Neutrophil (primary cell): ENCODE measurements at regions not wholly inside any gene's neighbourhood (a gene's known extent, or its start where the extent isn't known, plus 50 kb on each side); places are given as distances from the start of the nearest gene placed in this dataset.

Experiments used
- H3K27ac ChIP-seq: fragments of 200-600 bp; sonication (generic); 2 replicates; pipeline ENCODE4 v1.5.1; 2016; ENCODE audit warnings: mild to moderate bottlenecking, moderate library complexity
- H3K27me3 ChIP-seq: fragments of 200-600 bp; sonication (generic); 2 replicates; pipeline ENCODE4 v1.6.0; 2016; ENCODE audit warnings: mild to moderate bottlenecking
- H3K36me3 ChIP-seq: fragments of 200-600 bp; sonication (generic); 2 replicates; pipeline ENCODE4 v1.5.1; 2017
- H3K4me1 ChIP-seq, 2 experiments: fragments of 200-600 bp in 1 of 2; sonication (generic) in 1 of 2; 1 replicate in 1 of 2; 2 replicates in 1 of 2; pipeline versions ENCODE4 v1.5.1 to v1.6.1; 2013 to 2016; ENCODE audit warnings: low read depth in 1 of 2, low read length in 1 of 2, mild to moderate bottlenecking in 1 of 2, moderate library complexity in 1 of 2; ENCODE audit not compliant: control insufficient read depth in 1 of 2, insufficient read depth in 1 of 2
- H3K4me3 ChIP-seq, 2 experiments: fragments of 200-600 bp in 1 of 2; sonication (generic) in 1 of 2; 1 replicate in 1 of 2; 2 replicates in 1 of 2; pipeline ENCODE4 v1.5.1; 2013 to 2016; ENCODE audit warnings: low read depth in 1 of 2, low read length in 1 of 2, mild to moderate bottlenecking in 1 of 2, moderate library complexity in 1 of 2
- H3K9me3 ChIP-seq: fragments of 200-600 bp; sonication (generic); 2 replicates; pipeline ENCODE4 v1.5.1; 2016
- TF ChIP-seq, protein P1 (sequence below): fragments of 200-600 bp; sonication (generic); IDR thresholded peaks from 2 replicates; pipeline ENCODE4 v1.5.1; 2016; ENCODE audit warnings: antibody characterized with exemption

DNA sequence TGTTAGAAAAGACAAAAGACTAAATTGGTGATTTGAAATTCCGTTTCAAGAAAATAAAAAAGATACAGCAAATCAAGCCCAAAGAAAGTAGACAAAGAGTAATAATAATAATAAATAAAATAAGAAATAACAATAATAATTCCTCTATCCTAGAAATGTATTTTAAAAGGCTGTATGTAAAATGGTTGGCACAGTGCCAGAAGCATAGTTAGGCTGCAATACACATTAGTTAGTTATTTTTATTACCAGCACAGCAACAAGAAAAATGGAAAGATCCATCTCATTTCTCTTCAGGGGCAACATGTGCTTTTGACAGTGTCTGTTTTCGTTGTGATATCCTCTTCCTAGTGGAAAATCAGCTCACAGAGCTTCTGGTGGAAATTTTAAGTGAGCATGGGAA lies 174.1 kb upstream of the TMTC1 start:
- H3K27ac ChIP-seq, result no peak overlapping the region
- H3K27me3 ChIP-seq, result no peaks in the 10 kb centered on the region
- TF ChIP-seq, protein P1, sequence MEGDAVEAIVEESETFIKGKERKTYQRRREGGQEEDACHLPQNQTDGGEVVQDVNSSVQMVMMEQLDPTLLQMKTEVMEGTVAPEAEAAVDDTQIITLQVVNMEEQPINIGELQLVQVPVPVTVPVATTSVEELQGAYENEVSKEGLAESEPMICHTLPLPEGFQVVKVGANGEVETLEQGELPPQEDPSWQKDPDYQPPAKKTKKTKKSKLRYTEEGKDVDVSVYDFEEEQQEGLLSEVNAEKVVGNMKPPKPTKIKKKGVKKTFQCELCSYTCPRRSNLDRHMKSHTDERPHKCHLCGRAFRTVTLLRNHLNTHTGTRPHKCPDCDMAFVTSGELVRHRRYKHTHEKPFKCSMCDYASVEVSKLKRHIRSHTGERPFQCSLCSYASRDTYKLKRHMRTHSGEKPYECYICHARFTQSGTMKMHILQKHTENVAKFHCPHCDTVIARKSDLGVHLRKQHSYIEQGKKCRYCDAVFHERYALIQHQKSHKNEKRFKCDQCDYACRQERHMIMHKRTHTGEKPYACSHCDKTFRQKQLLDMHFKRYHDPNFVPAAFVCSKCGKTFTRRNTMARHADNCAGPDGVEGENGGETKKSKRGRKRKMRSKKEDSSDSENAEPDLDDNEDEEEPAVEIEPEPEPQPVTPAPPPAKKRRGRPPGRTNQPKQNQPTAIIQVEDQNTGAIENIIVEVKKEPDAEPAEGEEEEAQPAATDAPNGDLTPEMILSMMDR, result no peak
- no peaks in the 10 kb centered on the region for H3K4me1 ChIP-seq
- H3K4me3 ChIP-seq, result no peak overlapping the region
- no peaks in the 10 kb centered on the region for H3K36me3 ChIP-seq
- no peaks in the 10 kb centered on the region for H3K9me3 ChIP-seq

DNA sequence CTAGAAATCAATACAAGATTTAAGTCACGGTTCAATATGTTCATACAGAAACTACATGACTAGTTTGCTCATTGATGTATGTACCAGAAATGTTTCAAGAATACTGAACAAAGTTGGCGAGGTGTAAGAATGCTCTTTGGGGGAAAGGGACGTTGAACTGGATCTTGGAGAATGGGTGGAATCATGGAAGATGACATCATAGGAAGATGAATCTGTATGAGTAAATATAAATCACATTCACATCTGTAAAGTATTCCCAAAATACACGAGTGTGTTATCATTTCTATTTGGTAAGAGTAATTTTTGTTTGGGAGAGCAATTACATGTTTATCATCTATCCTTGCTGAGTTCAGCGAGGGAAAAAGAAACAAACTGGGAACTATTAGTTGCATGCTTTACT lies 162.2 kb upstream of the TMTC1 start:
- Histone ChIP-seq H3K27ac (no peak overlapping the region), H3K4me1 (no peaks in the 10 kb centered on the region), H3K27me3 (no peaks in the 10 kb centered on the region), H3K9me3 (no peaks in the 10 kb centered on the region), H3K36me3 (no peaks in the 10 kb centered on the region), H3K4me3 (no peak overlapping the region)
- TF ChIP-seq, protein P1, result no peak

DNA sequence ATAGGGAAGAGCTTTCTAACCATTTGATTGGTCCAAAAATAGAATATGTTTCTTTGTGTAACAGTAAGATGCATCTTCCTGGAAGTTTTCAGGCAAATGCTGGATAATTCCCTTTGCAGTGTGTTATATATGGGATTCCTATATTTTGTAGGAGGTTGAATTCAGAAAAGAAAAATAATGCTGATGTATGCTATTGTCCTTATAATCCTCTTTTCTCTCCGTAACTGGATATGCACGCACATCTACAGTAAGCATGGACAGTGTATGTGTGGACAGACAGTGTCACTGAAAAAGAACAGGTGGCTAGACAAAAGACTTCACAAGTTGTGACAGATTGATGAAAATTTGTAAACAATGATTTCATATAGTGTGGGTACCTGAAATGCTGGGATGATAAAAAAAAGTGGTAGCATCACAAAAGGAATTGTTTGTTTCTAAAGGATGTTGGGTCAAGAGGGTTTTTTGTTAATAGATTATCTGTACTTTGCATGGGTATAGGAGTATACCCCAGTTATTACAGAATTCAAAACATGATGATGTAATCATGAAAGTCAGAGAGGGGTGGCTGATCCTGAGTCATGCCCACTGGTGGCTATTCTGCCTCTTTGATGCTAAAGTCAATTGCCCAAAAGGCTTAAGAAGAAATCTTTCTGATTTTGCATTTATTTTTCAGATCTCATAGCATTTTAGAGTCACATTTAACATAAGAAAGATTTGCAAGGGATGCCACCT lies 160.7 kb upstream of the TMTC1 start:
- Histone ChIP-seq H3K27ac (no peak overlapping the region), H3K4me1 (no peaks in the 10 kb centered on the region), H3K9me3 (no peaks in the 10 kb centered on the region), H3K36me3 (no peaks in the 10 kb centered on the region), H3K27me3 (no peaks in the 10 kb centered on the region), H3K4me3 (no peak overlapping the region)
- TF ChIP-seq, protein P1, result no peak

DNA sequence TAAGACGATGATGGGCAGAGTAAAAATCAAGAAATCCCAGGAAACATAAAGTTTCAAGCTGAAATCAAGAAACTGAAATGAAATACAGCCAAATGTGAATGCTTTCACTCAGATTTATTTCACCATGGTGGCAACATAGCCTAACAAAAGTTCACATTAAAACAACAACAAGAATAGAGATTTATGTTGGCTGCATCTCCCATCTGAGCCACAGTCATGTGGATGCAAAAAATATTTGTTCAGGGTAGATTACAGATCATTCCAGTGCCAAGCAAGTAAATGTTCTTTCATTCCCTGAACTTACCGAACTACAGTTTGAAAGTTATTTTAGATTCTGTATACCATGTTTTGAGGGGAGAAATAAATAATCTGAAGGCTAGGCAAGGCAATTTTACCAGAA lies 159.9 kb upstream of the TMTC1 start:
- H3K9me3 ChIP-seq, result no peaks in the 10 kb centered on the region
- TF ChIP-seq, protein P1, result no peak
- H3K4me3 ChIP-seq, result no peak overlapping the region
- H3K27ac ChIP-seq, result no peak overlapping the region
- H3K36me3 ChIP-seq, result no peaks in the 10 kb centered on the region
- no peaks in the 10 kb centered on the region for H3K27me3 ChIP-seq
- H3K4me1 ChIP-seq, result no peaks in the 10 kb centered on the region

DNA sequence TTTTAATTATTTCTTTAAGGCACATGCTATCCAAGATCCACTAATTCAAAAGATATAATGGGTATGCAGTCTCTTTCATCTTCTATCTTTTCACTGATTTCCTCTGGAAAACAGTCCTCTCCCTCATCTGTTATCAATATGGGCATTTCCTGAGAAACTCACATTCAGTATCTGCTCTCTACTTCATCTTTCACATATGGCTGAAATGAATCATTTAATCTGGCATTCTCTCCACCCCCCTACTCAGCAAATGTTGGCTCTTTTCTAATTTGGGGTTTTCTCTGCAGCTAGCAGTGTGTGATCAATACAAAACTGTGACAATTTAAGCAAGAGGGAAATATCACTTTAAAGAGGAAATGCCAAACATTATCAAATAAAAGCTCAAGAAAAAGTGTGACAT lies 157.1 kb upstream of the TMTC1 start:
- H3K27me3 ChIP-seq, result no peaks in the 10 kb centered on the region
- H3K36me3 ChIP-seq, result no peaks in the 10 kb centered on the region
- no peaks in the 10 kb centered on the region for H3K4me1 ChIP-seq
- H3K27ac ChIP-seq, result no peak overlapping the region
- TF ChIP-seq, protein P1, result no peak
- no peak overlapping the region for H3K4me3 ChIP-seq
- no peaks in the 10 kb centered on the region for H3K9me3 ChIP-seq
